ENCODE measurements at regions not wholly inside any gene's neighbourhood (a gene's known extent, or its start where the extent isn't known, plus 50 kb on each side); places are given as distances from the start of the nearest gene placed in this dataset.
A peak's percentile ranks its signal among the peaks of the same experiment; 100 is the strongest.

GRCh38 chr12:87116780-87117179, 860.6 kb upstream of the MGAT4C start:
- no peaks in the 10 kb centered on the region for H3K9me3 ChIP-seq (ENCODE audit: control insufficient read depth, low read depth, low read length)
- no peak overlapping the region for H3K56ac ChIP-seq (ENCODE audit: insufficient read length, low read depth, low read length)
- no peak overlapping the region for H3K14ac ChIP-seq (ENCODE audit: insufficient read depth, low read length)
- Mint-ChIP-seq H3K4me1 (peaks cover 12 to 18% of the 10 kb centered on the region in 2 experiments), H3K36me3 (ENCODE audit: insufficient read depth in 1 of 3, low read depth in 3 of 3) (no peaks in the 10 kb centered on the region), H3K27ac (peak overlapping the region in 1 of 3 experiments; percentile 39; a peak in 1 of 7 replicates), H3K4me3 (no peak overlapping the region), H3K27me3 (ENCODE audit: low read depth) (no peaks in the 10 kb centered on the region), H3K9me3 (no peaks in the 10 kb centered on the region)
- no CpG with 5 or more reads among the region's 6 CpGs for WGBS (ENCODE audit: extremely low coverage, insufficient read length, low lambda C conversion rate)
- no peak overlapping the region for H3K23ac ChIP-seq (ENCODE audit: insufficient read length, low read depth, low read length)
- no peak overlapping the region for H3K9ac ChIP-seq (ENCODE audit: extremely low read depth, insufficient read length, low read length)
- no peaks in the 10 kb centered on the region for H3K27me3 ChIP-seq (ENCODE audit: insufficient read depth, low read length)
- no peaks in the 10 kb centered on the region for H4K20me1 ChIP-seq (ENCODE audit: control insufficient read depth, insufficient read depth, insufficient read length)
- no peak overlapping the region for H4K91ac ChIP-seq (ENCODE audit: insufficient read length, low read depth, low read length)
- H3K23me2 ChIP-seq (ENCODE audit: insufficient read length, low read depth, low read length, poor library complexity, severe bottlenecking): no peaks in the 10 kb centered on the region
- H3K79me1 ChIP-seq (ENCODE audit: insufficient read depth, low read depth, low read length, poor library complexity, severe bottlenecking): no peaks in the 10 kb centered on the region
- H2BK5ac ChIP-seq (ENCODE audit: insufficient read length, low read length): no peak overlapping the region
- H3T11ph ChIP-seq (ENCODE audit: low read length): no peak overlapping the region
- no peak overlapping the region for H3K4ac ChIP-seq (ENCODE audit: low read depth, low read length)
- no peak overlapping the region for H4K5ac ChIP-seq (ENCODE audit: insufficient read length, low read depth, low read length)
- H2BK15ac ChIP-seq (ENCODE audit: low read depth, low read length): no peak overlapping the region
- H2BK12ac ChIP-seq (ENCODE audit: insufficient read length, low read depth, low read length): no peak overlapping the region
- no peak overlapping the region for H2AK5ac ChIP-seq (ENCODE audit: insufficient read length, low read length)
- no peak overlapping the region for H4K8ac ChIP-seq (replicated peaks; ENCODE audit: insufficient read length, low read depth, low read length)
- no peak overlapping the region for H3K4me2 ChIP-seq (ENCODE audit: insufficient read depth, insufficient read length, low read length)
- H3K18ac ChIP-seq (ENCODE audit: insufficient read length, low read depth, low read length): no peak overlapping the region
- no peak for TF ChIP-seq CTCF (conservative IDR thresholded peaks at IDR 0.05)
- no peak overlapping the region for H3K27ac ChIP-seq (ENCODE audit: insufficient read length, low read depth, low read length)
- H2AFZ ChIP-seq (ENCODE audit: low read length): no peak overlapping the region
- no peaks in the 10 kb centered on the region for H3K4me1 ChIP-seq (ENCODE audit: insufficient read depth, low read length)
- DNase-seq: no peak
- H3K79me2 ChIP-seq (ENCODE audit: insufficient read depth, low read length): no peaks in the 10 kb centered on the region
- H2BK120ac ChIP-seq (ENCODE audit: low read depth, low read length, poor library complexity, severe bottlenecking): no peak overlapping the region
- H2BK20ac ChIP-seq (ENCODE audit: low read depth, low read length, poor library complexity, severe bottlenecking): no peak overlapping the region
